ENCODE measurements at regions not wholly inside any gene's neighbourhood (a gene's known extent, or its start where the extent isn't known, plus 50 kb on each side); places are given as distances from the start of the nearest gene placed in this dataset.

- H3K27ac Mint-ChIP-seq = no peak overlapping the region
- no peak overlapping the region for H3K27ac ChIP-seq (ENCODE audit: insufficient read length, low read depth, low read length)
- peaks cover 2% of the 10 kb centered on the region for H3K27me3 Mint-ChIP-seq (ENCODE audit: low read depth)
- no peaks in the 10 kb centered on the region for H3K79me2 ChIP-seq (ENCODE audit: insufficient read depth, low read length)
- H3K23me2 ChIP-seq (ENCODE audit: insufficient read length, low read depth, low read length, poor library complexity, severe bottlenecking) = no peaks in the 10 kb centered on the region
- H3K4ac ChIP-seq (ENCODE audit: low read depth, low read length) = no peak overlapping the region
- no peak overlapping the region for H3K4me3 Mint-ChIP-seq
- no peak overlapping the region for H3K18ac ChIP-seq (ENCODE audit: insufficient read length, low read depth, low read length)
- H2BK5ac ChIP-seq (ENCODE audit: insufficient read length, low read length) = no peak overlapping the region
- no peak overlapping the region for H3T11ph ChIP-seq (ENCODE audit: low read length)
- H3K4me2 ChIP-seq (ENCODE audit: insufficient read depth, insufficient read length, low read length) = no peak overlapping the region
- H4K8ac ChIP-seq (replicated peaks; ENCODE audit: insufficient read length, low read depth, low read length) = no peak overlapping the region
- H4K20me1 ChIP-seq (ENCODE audit: control insufficient read depth, insufficient read depth, insufficient read length) = no peaks in the 10 kb centered on the region
- peaks cover 16 to 24% of the 10 kb centered on the region in 2 experiments for H3K9me3 Mint-ChIP-seq
- H3K23ac ChIP-seq (ENCODE audit: insufficient read length, low read depth, low read length) = no peak overlapping the region
- no peak for DNase-seq
- H2AFZ ChIP-seq (ENCODE audit: low read length) = no peak overlapping the region
- no peak overlapping the region for H2BK12ac ChIP-seq (ENCODE audit: insufficient read length, low read depth, low read length)
- no peaks in the 10 kb centered on the region for H3K27me3 ChIP-seq (ENCODE audit: insufficient read depth, low read length)
- no peaks in the 10 kb centered on the region for H3K79me1 ChIP-seq (ENCODE audit: insufficient read depth, low read depth, low read length, poor library complexity, severe bottlenecking)
- no peak overlapping the region for H3K56ac ChIP-seq (ENCODE audit: insufficient read length, low read depth, low read length)
- no peak overlapping the region for H4K5ac ChIP-seq (ENCODE audit: insufficient read length, low read depth, low read length)
- peaks cover 0 to 11% (median 9%) of the 10 kb centered on the region in 3 experiments; a peak in 5 of 7 replicates for H3K36me3 Mint-ChIP-seq (ENCODE audit: insufficient read depth in 1 of 3, low read depth in 3 of 3)
- H2BK15ac ChIP-seq (ENCODE audit: low read depth, low read length) = no peak overlapping the region
- no peak overlapping the region for H3K9ac ChIP-seq (ENCODE audit: extremely low read depth, insufficient read length, low read length)
- H2AK5ac ChIP-seq (ENCODE audit: insufficient read length, low read length) = no peak overlapping the region
- no peak overlapping the region for H2BK20ac ChIP-seq (ENCODE audit: low read depth, low read length, poor library complexity, severe bottlenecking)
- no peak for TF ChIP-seq CTCF (conservative IDR thresholded peaks at IDR 0.05)
- no peaks in the 10 kb centered on the region for H3K4me1 Mint-ChIP-seq
- H3K9me3 ChIP-seq (ENCODE audit: control insufficient read depth, low read depth, low read length) = no peaks in the 10 kb centered on the region
- no CpG with 5 or more reads among the region's 4 CpGs for WGBS (ENCODE audit: extremely low coverage, insufficient read length, low lambda C conversion rate)
- no peak overlapping the region for H3K14ac ChIP-seq (ENCODE audit: insufficient read depth, low read length)
- no peak overlapping the region for H4K91ac ChIP-seq (ENCODE audit: insufficient read length, low read depth, low read length)
- H2BK120ac ChIP-seq (ENCODE audit: low read depth, low read length, poor library complexity, severe bottlenecking) = no peak overlapping the region
- no peaks in the 10 kb centered on the region for H3K4me1 ChIP-seq (ENCODE audit: insufficient read depth, low read length)
Observed at GRCh38 chr16:79668502-79668901, 68.0 kb upstream of the MAF start.

Measured in H9 (cell line).